ENCODE measurements at regions not wholly inside any gene's neighbourhood (a gene's known extent, or its start where the extent isn't known, plus 50 kb on each side); places are given as distances from the start of the nearest gene placed in this dataset.

- H3K36me3 ChIP-seq (ENCODE audit: control insufficient read depth in 2 of 3, insufficient read depth in 3 of 3, low read length in 3 of 3), result no peaks in the 10 kb centered on the region
- TF ChIP-seq CTCF (IDR thresholded peaks at IDR 0.05; ENCODE audit: borderline replicate concordance, extremely low read depth, insufficient read depth), result no peak
- H3K9ac ChIP-seq (ENCODE audit: low read length in 3 of 3), result no peak overlapping the region
- no peak overlapping the region for H3K27ac ChIP-seq (ENCODE audit: low read depth in 2 of 2, low read length in 2 of 2)
- no peaks in the 10 kb centered on the region for H3K9me3 ChIP-seq (ENCODE audit: control insufficient read depth in 2 of 3, insufficient read depth in 1 of 3, low read length in 3 of 3)
- H3K4me3 ChIP-seq (ENCODE audit: low read length in 3 of 3), result no peak overlapping the region
- intact Hi-C loops (cut with DNase I), result no loop called here
- no peak for DNase-seq
- H3K4me1 ChIP-seq (ENCODE audit: control insufficient read depth in 2 of 3, insufficient read depth in 2 of 3, low read depth in 1 of 3, low read length in 3 of 3), result no peaks in the 10 kb centered on the region
- FAIRE-seq, result no peak
- no peaks in the 10 kb centered on the region for H3K27me3 ChIP-seq (ENCODE audit: control insufficient read depth, insufficient read depth, low read length)
These were observed 62.1 kb downstream of the ZWINT start for GRCh38 chr10:56298941-56299340.

- Histone ChIP-seq H3K27ac (ENCODE audit: low read depth in 2 of 2, low read length in 2 of 2) (no peak overlapping the region), H3K4me1 (ENCODE audit: control insufficient read depth in 2 of 3, insufficient read depth in 2 of 3, low read depth in 1 of 3, low read length in 3 of 3) (no peaks in the 10 kb centered on the region), H3K4me3 (ENCODE audit: low read length in 3 of 3) (no peak overlapping the region), H3K9ac (ENCODE audit: low read length in 3 of 3) (no peak overlapping the region), H3K9me3 (ENCODE audit: control insufficient read depth in 2 of 3, insufficient read depth in 1 of 3, low read length in 3 of 3) (no peaks in the 10 kb centered on the region), H3K27me3 (ENCODE audit: control insufficient read depth, insufficient read depth, low read length) (no peaks in the 10 kb centered on the region), H3K36me3 (ENCODE audit: control insufficient read depth in 2 of 3, insufficient read depth in 3 of 3, low read length in 3 of 3) (no peaks in the 10 kb centered on the region)
- DNase-seq, result no peak
- TF ChIP-seq CTCF (IDR thresholded peaks at IDR 0.05; ENCODE audit: borderline replicate concordance, extremely low read depth, insufficient read depth), result no peak
- intact Hi-C loops (cut with DNase I), result no loop called here
- FAIRE-seq, result no peak
These were observed 64.4 kb downstream of the ZWINT start for GRCh38 chr10:56296618-56297017.

DNA sequence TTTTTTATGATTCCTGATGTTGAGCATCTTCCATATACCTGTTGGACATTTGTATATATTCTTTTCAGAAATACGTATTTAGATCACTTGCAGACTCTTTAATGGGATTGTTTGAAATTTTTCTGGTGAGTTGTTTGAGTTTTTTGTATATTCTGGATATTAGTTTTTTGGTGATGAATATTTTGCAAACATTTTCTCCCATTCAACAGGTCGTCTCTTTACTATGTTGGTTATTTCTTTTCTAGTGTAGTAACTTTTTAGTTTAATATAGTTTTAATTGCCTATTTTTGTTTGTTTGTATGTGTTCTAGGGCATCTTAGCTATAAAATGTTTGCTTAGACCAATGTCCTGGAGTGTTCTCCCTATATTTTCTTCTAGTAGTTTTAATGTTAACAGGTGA is 72.7 kb downstream of the ZWINT start:
- no peak overlapping the region for H3K9ac ChIP-seq (ENCODE audit: low read length in 3 of 3)
- FAIRE-seq, result no peak
- no peak overlapping the region for H3K4me3 ChIP-seq (ENCODE audit: low read length in 3 of 3)
- TF ChIP-seq CTCF (IDR thresholded peaks at IDR 0.05; ENCODE audit: borderline replicate concordance, extremely low read depth, insufficient read depth), result no peak
- H3K4me1 ChIP-seq (ENCODE audit: control insufficient read depth in 2 of 3, insufficient read depth in 2 of 3, low read depth in 1 of 3, low read length in 3 of 3), result no peaks in the 10 kb centered on the region
- intact Hi-C loops (cut with DNase I), result no loop called here
- H3K9me3 ChIP-seq (ENCODE audit: control insufficient read depth in 2 of 3, insufficient read depth in 1 of 3, low read length in 3 of 3), result no peaks in the 10 kb centered on the region
- no peaks in the 10 kb centered on the region for H3K27me3 ChIP-seq (ENCODE audit: control insufficient read depth, insufficient read depth, low read length)
- H3K36me3 ChIP-seq (ENCODE audit: control insufficient read depth in 2 of 3, insufficient read depth in 3 of 3, low read length in 3 of 3), result no peaks in the 10 kb centered on the region
- H3K27ac ChIP-seq (ENCODE audit: low read depth in 2 of 2, low read length in 2 of 2), result no peak overlapping the region
- no peak for DNase-seq

- no peak overlapping the region for H3K27ac ChIP-seq (ENCODE audit: low read depth in 2 of 2, low read length in 2 of 2)
- H3K4me1 ChIP-seq (ENCODE audit: control insufficient read depth in 2 of 3, insufficient read depth in 2 of 3, low read depth in 1 of 3, low read length in 3 of 3), result no peaks in the 10 kb centered on the region
- no peaks in the 10 kb centered on the region for H3K36me3 ChIP-seq (ENCODE audit: control insufficient read depth in 2 of 3, insufficient read depth in 3 of 3, low read length in 3 of 3)
- H3K4me3 ChIP-seq (ENCODE audit: low read length in 3 of 3), result no peak overlapping the region
- no peaks in the 10 kb centered on the region for H3K9me3 ChIP-seq (ENCODE audit: control insufficient read depth in 2 of 3, insufficient read depth in 1 of 3, low read length in 3 of 3)
- DNase-seq (no peak), FAIRE-seq (no peak)
- TF ChIP-seq CTCF (IDR thresholded peaks at IDR 0.05; ENCODE audit: borderline replicate concordance, extremely low read depth, insufficient read depth), result no peak
- no peaks in the 10 kb centered on the region for H3K27me3 ChIP-seq (ENCODE audit: control insufficient read depth, insufficient read depth, low read length)
- no peak overlapping the region for H3K9ac ChIP-seq (ENCODE audit: low read length in 3 of 3)
- intact Hi-C loops (cut with DNase I), result no loop called here
These were observed 75.0 kb downstream of the ZWINT start for GRCh38 chr10:56286096-56286495.

Data from kidney (tissue), 13 donors.